Osteocyte (in vitro differentiated cells): ENCODE measurements at regions not wholly inside any gene's neighbourhood (a gene's known extent, or its start where the extent isn't known, plus 50 kb on each side); places are given as distances from the start of the nearest gene placed in this dataset.

Source experiments
- DNase-seq: peaks from one replicate; pipeline ENCODE4 v3.0.0; 2021; ENCODE audit warnings: mixed read lengths; ENCODE audit not compliant: unreplicated experiment; ENCODE audit errors: extremely low spot score
- H3K27ac Mint-ChIP-seq: one replicate; pipeline ENCODE4 v1.8.0; 2021; ENCODE audit warnings: mild to moderate bottlenecking, mixed read lengths; ENCODE audit not compliant: unreplicated experiment
- H3K27me3 Mint-ChIP-seq: one replicate; pipeline ENCODE4 v1.8.0; 2021; ENCODE audit warnings: mixed read lengths; ENCODE audit not compliant: unreplicated experiment
- H3K36me3 Mint-ChIP-seq: one replicate; pipeline ENCODE4 v1.8.0; 2021; ENCODE audit warnings: mixed read lengths; ENCODE audit not compliant: unreplicated experiment
- H3K4me1 Mint-ChIP-seq: one replicate; pipeline ENCODE4 v1.8.0; 2021; ENCODE audit warnings: mixed read lengths; ENCODE audit not compliant: unreplicated experiment
- H3K4me3 Mint-ChIP-seq: one replicate; pipeline ENCODE4 v1.8.0; 2021; ENCODE audit warnings: mild to moderate bottlenecking, moderate library complexity, mixed read lengths; ENCODE audit not compliant: unreplicated experiment
- H3K9me3 Mint-ChIP-seq: one replicate; pipeline ENCODE4 v1.8.0; 2021; ENCODE audit warnings: mixed read lengths; ENCODE audit not compliant: unreplicated experiment
- CTCF ChIP-seq: fragments of 200-600 bp; sonication (generic); IDR thresholded peaks from 2 replicates; pipeline ENCODE4 v1.5.0; 2021; ENCODE audit warnings: antibody characterized with exemption, mild to moderate bottlenecking, moderate library complexity

DNA sequence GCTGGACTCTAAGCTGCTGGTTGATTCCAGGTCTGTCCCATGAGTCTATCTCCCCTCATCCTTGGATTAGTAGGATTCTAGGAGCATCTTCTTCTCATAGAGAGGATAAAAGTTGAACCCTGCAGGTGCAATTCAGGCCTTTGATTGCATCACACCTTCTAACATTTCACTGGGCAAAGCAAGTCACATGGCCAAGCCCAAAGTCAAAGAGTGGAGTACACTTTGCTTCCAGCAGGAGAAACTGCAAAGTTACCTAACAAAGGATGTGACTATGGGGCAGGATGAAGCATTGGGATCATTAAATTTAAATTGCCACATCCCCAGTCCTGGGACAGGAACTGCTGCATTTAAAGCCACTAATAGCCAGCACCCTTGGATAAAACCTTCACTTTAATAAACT is 51.0 kb upstream of the EGFLAM start:
- Mint-ChIP-seq H3K27me3 (peaks cover 26% of the 10 kb centered on the region), H3K4me3 (no peak overlapping the region), H3K4me1 (no peaks in the 10 kb centered on the region), H3K36me3 (no peaks in the 10 kb centered on the region), H3K27ac (no peak overlapping the region), H3K9me3 (no peaks in the 10 kb centered on the region)
- no peak for DNase-seq
- no peak for TF ChIP-seq CTCF

DNA sequence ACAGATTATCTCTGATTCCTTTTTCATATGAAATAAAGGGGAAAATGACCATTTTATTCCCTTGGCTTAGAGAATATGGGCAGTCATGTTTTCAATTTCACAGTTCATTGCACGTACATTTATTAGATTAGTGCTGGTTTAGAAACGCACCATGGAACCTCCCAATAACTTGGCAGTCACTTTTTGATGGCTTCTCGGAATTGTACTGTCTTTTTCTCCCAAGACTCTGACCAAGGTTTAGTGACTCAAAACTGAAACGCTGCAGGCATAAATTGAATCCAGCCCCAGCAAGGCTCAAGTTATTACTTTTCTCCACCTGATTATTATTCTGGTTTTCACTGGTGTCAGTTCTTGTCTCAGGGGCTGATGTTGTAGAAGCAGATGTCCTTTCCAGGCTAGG is 55.6 kb upstream of the EGFLAM start:
- Mint-ChIP-seq H3K36me3 (no peaks in the 10 kb centered on the region), H3K4me1 (no peaks in the 10 kb centered on the region), H3K27ac (no peak overlapping the region), H3K9me3 (no peaks in the 10 kb centered on the region), H3K4me3 (no peak overlapping the region), H3K27me3 (peaks cover 28% of the 10 kb centered on the region)
- TF ChIP-seq CTCF, result no peak
- DNase-seq, result no peak

DNA sequence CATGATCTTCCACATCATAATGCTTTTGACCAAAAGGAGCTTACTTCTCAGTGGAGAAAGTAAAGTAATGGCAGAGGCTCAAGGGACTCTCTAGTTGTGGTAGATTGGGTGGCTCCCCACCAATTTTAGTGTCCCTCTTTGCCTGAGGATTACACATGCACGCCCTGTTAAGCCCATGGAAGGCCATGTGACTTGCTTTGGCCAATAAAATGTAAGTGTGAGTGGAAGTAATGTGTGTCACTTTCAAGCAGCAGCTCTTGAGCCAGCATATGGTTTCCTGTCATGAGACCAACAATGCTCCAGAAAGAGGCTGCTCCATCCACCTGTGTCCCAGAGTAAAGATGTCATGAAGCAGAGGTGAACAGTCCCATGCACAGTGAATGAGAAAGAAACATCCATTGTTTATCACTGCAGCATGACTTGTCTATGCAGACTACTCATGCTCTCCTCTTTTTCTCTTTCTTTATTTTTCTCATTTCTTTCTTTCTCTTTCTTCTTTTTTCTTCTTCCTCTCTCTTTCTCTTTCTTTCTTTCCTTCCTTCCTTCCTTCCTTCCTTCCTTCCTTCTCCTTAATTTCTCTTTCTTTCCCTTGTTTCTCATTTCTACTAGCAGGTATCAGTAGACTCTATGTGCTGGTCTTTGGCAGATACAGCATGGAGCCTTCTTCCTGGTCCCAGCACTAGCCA is 57.3 kb upstream of the EGFLAM start:
- H3K36me3 Mint-ChIP-seq, result no peaks in the 10 kb centered on the region
- H3K27ac Mint-ChIP-seq, result no peak overlapping the region
- peaks cover 28% of the 10 kb centered on the region for H3K27me3 Mint-ChIP-seq
- no peak for DNase-seq
- no peak overlapping the region for H3K4me3 Mint-ChIP-seq
- H3K9me3 Mint-ChIP-seq, result no peaks in the 10 kb centered on the region
- no peaks in the 10 kb centered on the region for H3K4me1 Mint-ChIP-seq
- no peak for TF ChIP-seq CTCF

DNA sequence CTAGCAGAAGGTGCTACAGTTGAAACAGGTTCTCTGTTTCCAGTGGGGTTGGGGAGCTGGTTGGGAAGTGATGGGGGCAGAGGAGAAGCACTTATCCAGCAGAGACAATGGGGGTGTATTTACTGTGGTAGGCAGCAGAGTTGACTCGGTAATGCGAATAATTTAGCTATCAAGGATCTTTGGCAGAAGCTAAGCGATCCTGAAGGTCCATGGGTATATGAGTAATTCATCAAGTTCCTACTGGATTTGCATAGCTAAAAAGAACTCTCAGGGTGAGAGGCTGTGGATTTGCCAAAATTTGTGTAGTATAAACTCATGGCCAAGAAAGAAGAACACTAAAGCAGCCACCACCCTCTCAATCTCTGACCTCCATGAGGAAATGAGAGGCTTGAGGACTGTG is 61.2 kb upstream of the EGFLAM start:
- no peak for DNase-seq
- H3K4me1 Mint-ChIP-seq, result peaks cover 2% of the 10 kb centered on the region
- no peak for TF ChIP-seq CTCF
- H3K27me3 Mint-ChIP-seq, result peaks cover 46% of the 10 kb centered on the region
- H3K4me3 Mint-ChIP-seq, result no peak overlapping the region
- no peaks in the 10 kb centered on the region for H3K9me3 Mint-ChIP-seq
- no peaks in the 10 kb centered on the region for H3K36me3 Mint-ChIP-seq
- no peak overlapping the region for H3K27ac Mint-ChIP-seq

GRCh38 chr5:38193015-38193581 is 65.3 kb upstream of the EGFLAM start:
- Mint-ChIP-seq H3K27ac (no peak overlapping the region), H3K36me3 (no peaks in the 10 kb centered on the region), H3K27me3 (peaks cover 47% of the 10 kb centered on the region), H3K4me1 (peaks cover 2% of the 10 kb centered on the region), H3K4me3 (no peak overlapping the region), H3K9me3 (no peaks in the 10 kb centered on the region)
- DNase-seq, result no peak
- TF ChIP-seq CTCF, result peak; percentile 95
